Epithelial cell of proximal tubule (primary cell): ENCODE measurements at regions not wholly inside any gene's neighbourhood (a gene's known extent, or its start where the extent isn't known, plus 50 kb on each side); places are given as distances from the start of the nearest gene placed in this dataset.

Experiments
- DNase-seq: peaks from one replicate; pipeline ENCODE4 v3.0.0-alpha.2; 2011; ENCODE audit warnings: low read depth
- H3K4me3 ChIP-seq: 2 replicates; pipeline ENCODE4 v1.5.1; 2011; ENCODE audit warnings: low read depth, mild to moderate bottlenecking, low read length
- CTCF ChIP-seq: conservative IDR thresholded peaks from 2 replicates; pipeline ENCODE4 v1.5.1; 2012; ENCODE audit warnings: low read depth, mild to moderate bottlenecking, low read length

- TF ChIP-seq CTCF: no peak
- no peak overlapping the region for H3K4me3 ChIP-seq
- DNase-seq: no peak
Measured at GRCh38 chr2:40043641-40044040, 264.6 kb upstream of the THUMPD2 start.

- DNase-seq: no peak
- TF ChIP-seq CTCF: no peak
- H3K4me3 ChIP-seq: no peak overlapping the region
Measured at GRCh38 chr2:40043191-40043590, 264.1 kb upstream of the THUMPD2 start.

- TF ChIP-seq CTCF: no peak
- H3K4me3 ChIP-seq: no peak overlapping the region
- DNase-seq: no peak
Measured at GRCh38 chr2:40041422-40042382, 262.6 kb upstream of the THUMPD2 start.

GRCh38 chr2:40039549-40039948 is 260.5 kb upstream of the THUMPD2 start:
- DNase-seq: no peak
- H3K4me3 ChIP-seq: no peak overlapping the region
- TF ChIP-seq CTCF: no peak

- no peak for DNase-seq
- H3K4me3 ChIP-seq: no peak overlapping the region
- TF ChIP-seq CTCF: no peak
Measured at GRCh38 chr2:40038646-40039045, 259.6 kb upstream of the THUMPD2 start.

GRCh38 chr2:40037303-40037702 is 258.2 kb upstream of the THUMPD2 start:
- no peak overlapping the region for H3K4me3 ChIP-seq

More at GRCh38 chr2:40037303-40037702, 258.2 kb upstream of the THUMPD2 start:
- no peak for DNase-seq
- TF ChIP-seq CTCF: no peak
